ENCODE measurements at regions not wholly inside any gene's neighbourhood (a gene's known extent, or its start where the extent isn't known, plus 50 kb on each side); places are given as distances from the start of the nearest gene placed in this dataset.

DNA sequence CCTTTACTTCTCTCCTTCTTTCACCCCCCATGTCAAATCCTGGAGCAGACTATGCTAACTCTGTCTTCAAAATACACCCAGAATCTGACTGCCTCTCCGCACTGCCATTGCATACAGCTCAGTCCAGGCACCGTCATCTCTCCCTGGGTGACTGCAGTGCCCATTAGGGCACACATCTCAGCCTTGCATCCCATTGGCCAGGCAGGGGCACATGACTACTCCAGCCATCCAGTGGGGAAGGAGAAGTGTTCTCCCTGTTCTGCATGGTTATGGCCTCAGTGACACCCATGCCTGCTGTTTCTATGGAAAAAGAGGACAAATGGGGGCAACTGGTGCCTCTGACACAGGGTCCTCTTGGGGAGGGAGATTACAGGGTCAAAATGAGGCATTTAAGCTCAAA lies 270.5 kb downstream of the MATN1 start:
- 88 to 98% (median 91%) methylated on average over 2 of the region's 2 CpGs for WGBS, 5 donors
- no peak for TF ChIP-seq POLR2A (IDR thresholded peaks at IDR 0.05)
- TF ChIP-seq POLR2AphosphoS5 (IDR thresholded peaks at IDR 0.05): no peak
- TF ChIP-seq, protein P1, sequence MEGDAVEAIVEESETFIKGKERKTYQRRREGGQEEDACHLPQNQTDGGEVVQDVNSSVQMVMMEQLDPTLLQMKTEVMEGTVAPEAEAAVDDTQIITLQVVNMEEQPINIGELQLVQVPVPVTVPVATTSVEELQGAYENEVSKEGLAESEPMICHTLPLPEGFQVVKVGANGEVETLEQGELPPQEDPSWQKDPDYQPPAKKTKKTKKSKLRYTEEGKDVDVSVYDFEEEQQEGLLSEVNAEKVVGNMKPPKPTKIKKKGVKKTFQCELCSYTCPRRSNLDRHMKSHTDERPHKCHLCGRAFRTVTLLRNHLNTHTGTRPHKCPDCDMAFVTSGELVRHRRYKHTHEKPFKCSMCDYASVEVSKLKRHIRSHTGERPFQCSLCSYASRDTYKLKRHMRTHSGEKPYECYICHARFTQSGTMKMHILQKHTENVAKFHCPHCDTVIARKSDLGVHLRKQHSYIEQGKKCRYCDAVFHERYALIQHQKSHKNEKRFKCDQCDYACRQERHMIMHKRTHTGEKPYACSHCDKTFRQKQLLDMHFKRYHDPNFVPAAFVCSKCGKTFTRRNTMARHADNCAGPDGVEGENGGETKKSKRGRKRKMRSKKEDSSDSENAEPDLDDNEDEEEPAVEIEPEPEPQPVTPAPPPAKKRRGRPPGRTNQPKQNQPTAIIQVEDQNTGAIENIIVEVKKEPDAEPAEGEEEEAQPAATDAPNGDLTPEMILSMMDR (IDR thresholded peaks at IDR 0.05 in 8 of 11, conservative IDR thresholded peaks at IDR 0.05 in 3 of 11): no peak
- Histone ChIP-seq H3K4me3 (no peak overlapping the region), H3K36me3 (no peaks in the 10 kb centered on the region), H3K27ac (no peak overlapping the region), H3K4me1 (no peaks in the 10 kb centered on the region), H3K9me3 (peaks cover 0 to 3% (median 0%) of the 10 kb centered on the region in 8 donors), H3K27me3 (replicated peaks in 1 of 7) (peaks cover 0 to 5% (median 0%) of the 10 kb centered on the region in 7 donors)
- intact Hi-C loops (cut with DNase I; ENCODE audit: low total_unique reads): no loop called here
- peak; percentile 21 for DNase-seq

DNA sequence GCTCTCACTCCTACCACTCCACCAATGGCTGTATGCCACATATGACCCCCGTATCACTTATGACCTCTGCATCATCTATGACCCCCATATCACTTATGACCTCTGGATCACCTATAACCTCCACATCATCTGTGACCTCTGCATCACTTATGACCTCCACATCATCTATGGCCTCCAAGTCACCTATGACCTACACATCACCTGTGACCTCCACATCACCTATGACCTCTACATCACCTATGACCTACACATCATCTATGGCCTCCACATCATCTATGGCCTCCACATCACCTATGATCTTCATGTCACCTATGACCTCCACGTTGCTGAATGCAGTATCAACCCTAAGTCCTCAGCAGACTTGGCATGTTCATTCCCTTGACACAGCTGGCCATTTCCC lies 271.2 kb downstream of the MATN1 start:
- peaks cover 0 to 3% (median 0%) of the 10 kb centered on the region in 8 donors for H3K9me3 ChIP-seq
- TF ChIP-seq, protein P1 (IDR thresholded peaks at IDR 0.05 in 8 of 11, conservative IDR thresholded peaks at IDR 0.05 in 3 of 11): no peak
- TF ChIP-seq POLR2AphosphoS5 (IDR thresholded peaks at IDR 0.05): no peak
- DNase-seq: no peak
- H3K27me3 ChIP-seq (replicated peaks in 1 of 7): peaks cover 0 to 12% (median 0%) of the 10 kb centered on the region in 7 donors
- WGBS, 5 donors: 33 to 74% (median 68%) methylated on average over 2 of the region's 2 CpGs
- no peaks in the 10 kb centered on the region for H3K36me3 ChIP-seq
- intact Hi-C loops (cut with DNase I; ENCODE audit: low total_unique reads): no loop called here
- no peaks in the 10 kb centered on the region for H3K4me1 ChIP-seq
- no peak overlapping the region for H3K27ac ChIP-seq
- no peak overlapping the region for H3K4me3 ChIP-seq

DNA sequence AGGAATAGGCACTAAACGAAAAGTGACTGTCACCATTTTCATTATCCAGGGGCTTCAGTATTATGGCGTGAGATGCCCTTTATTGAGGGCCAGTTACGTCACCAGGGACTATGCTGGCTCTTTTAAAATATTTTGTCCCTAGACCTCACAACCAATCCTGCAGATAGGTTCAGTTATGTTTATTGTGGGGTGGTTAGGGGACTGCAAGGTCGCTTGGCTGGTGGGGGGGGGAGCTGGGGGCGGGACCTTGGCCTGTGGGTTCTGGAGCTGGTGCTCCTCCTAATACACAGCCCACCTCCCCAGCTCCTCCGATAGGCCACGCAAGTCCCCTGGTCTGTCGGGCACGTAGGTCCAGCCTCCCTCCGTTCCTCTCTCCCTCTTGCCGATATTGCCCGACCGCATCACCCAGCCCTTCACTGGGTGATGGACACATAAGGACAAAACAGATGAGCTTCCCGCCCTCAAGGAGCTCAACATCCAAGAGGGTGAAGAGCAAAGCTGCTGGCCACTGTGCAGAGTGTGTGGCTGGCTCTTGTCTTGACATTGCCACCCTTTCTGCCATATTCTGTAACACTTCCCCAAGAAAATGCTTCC lies 271.8 kb downstream of the MATN1 start:
- intact Hi-C loops (cut with DNase I; ENCODE audit: low total_unique reads): no loop called here
- no peak overlapping the region for H3K4me3 ChIP-seq
- TF ChIP-seq, protein P1 (IDR thresholded peaks at IDR 0.05 in 8 of 11, conservative IDR thresholded peaks at IDR 0.05 in 3 of 11): no peak
- no peak for TF ChIP-seq POLR2A (IDR thresholded peaks at IDR 0.05)
- TF ChIP-seq POLR2AphosphoS5 (IDR thresholded peaks at IDR 0.05): no peak
- H3K27ac ChIP-seq: no peak overlapping the region
- 82 to 97% (median 86%) methylated on average over 13 to 14 of the region's 14 CpGs for WGBS, 5 donors
- no peaks in the 10 kb centered on the region for H3K36me3 ChIP-seq
- H3K27me3 ChIP-seq (replicated peaks in 1 of 7): peaks cover 0 to 16% (median 0%) of the 10 kb centered on the region in 7 donors
- no peaks in the 10 kb centered on the region for H3K4me1 ChIP-seq
- peak; percentile 24 for DNase-seq
- peaks cover 0 to 3% (median 0%) of the 10 kb centered on the region in 8 donors for H3K9me3 ChIP-seq

DNA sequence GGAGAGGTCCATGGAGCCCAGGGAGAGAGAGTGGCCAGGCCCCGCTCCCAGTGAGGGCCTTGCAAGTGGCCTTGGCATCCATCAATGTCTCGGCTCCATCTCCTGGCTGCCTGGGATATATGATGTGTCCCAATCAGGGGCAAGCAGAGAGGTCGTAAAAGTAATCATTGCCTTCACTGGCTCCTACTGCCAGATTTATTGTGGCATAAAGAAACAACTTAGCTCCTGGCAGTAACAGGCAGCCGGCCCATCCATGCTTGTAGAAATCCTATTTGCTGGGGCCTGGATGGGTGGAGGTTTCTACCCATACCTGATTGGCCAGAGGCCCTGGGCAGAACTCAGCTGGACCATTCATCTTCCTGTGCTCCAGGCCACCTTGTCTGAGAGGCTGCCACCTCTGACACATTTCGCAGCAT lies 272.6 kb downstream of the MATN1 start:
- WGBS, 5 donors: 69 to 84% (median 73%) methylated on average over 2 to 5 of the region's 5 CpGs
- DNase-seq: peak; percentile 41

More for the DNA sequence above, 272.6 kb downstream of the MATN1 start:
- intact Hi-C loops (cut with DNase I; ENCODE audit: low total_unique reads): no loop called here
- Histone ChIP-seq H3K4me3 (no peak overlapping the region), H3K27ac (no peak overlapping the region), H3K36me3 (no peaks in the 10 kb centered on the region), H3K4me1 (no peaks in the 10 kb centered on the region), H3K9me3 (peaks cover 0 to 3% (median 0%) of the 10 kb centered on the region in 8 donors), H3K27me3 (replicated peaks in 1 of 7) (peaks cover 0 to 23% (median 0%) of the 10 kb centered on the region in 7 donors)
- no peak for TF ChIP-seq POLR2A (IDR thresholded peaks at IDR 0.05)
- TF ChIP-seq, protein P1 (IDR thresholded peaks at IDR 0.05 in 8 of 11, conservative IDR thresholded peaks at IDR 0.05 in 3 of 11): no peak
- no peak for TF ChIP-seq POLR2AphosphoS5 (IDR thresholded peaks at IDR 0.05)

Data from spleen (tissue), 11 donors.